ENCODE measurements at regions not wholly inside any gene's neighbourhood (a gene's known extent, or its start where the extent isn't known, plus 50 kb on each side); places are given as distances from the start of the nearest gene placed in this dataset.

- no peak for TF ChIP-seq ZNF462 (CRISPR knock-in tag; IDR thresholded peaks at IDR 0.05)
- no peak for TF ChIP-seq NANOG (IDR thresholded peaks at IDR 0.05; ENCODE audit: borderline replicate concordance)
- no peak for TF ChIP-seq JUNB (IDR thresholded peaks at IDR 0.05; ENCODE audit: unreplicated experiment)
- TF ChIP-seq ZNF114 (CRISPR knock-in tag; IDR thresholded peaks at IDR 0.05) = no peak
- no peak for TF ChIP-seq EZH2phosphoT487 (IDR thresholded peaks at IDR 0.05; ENCODE audit: unreplicated experiment)
- TF ChIP-seq STAT1 (IDR thresholded peaks at IDR 0.05; ENCODE audit: unreplicated experiment) = no peak
Observed at GRCh38 chr10:130630135-130630534, 493.9 kb downstream of the GLRX3 start (continued).

GRCh38 chr10:130631142-130632096, 495.2 kb downstream of the GLRX3 start:
- H3K27ac ChIP-seq (ENCODE audit: low read depth) = no peak overlapping the region
- Mint-ChIP-seq H3K4me3 (no peak overlapping the region), H3K27me3 (ENCODE audit: insufficient read depth, low read depth, poor library complexity) (peaks cover 5% of the 10 kb centered on the region), H3K36me3 (ENCODE audit: low read depth) (peaks cover 21% of the 10 kb centered on the region; the same call in 2 of the 3 replicates), H3K9me3 (peaks cover 99% of the 10 kb centered on the region), H3K4me1 (no peaks in the 10 kb centered on the region; the same call in 2 of the 3 replicates), H3K27ac (no peak overlapping the region)
- H2AFZ ChIP-seq = no peak overlapping the region
- H4K20me1 ChIP-seq (replicated peaks; ENCODE audit: insufficient read depth) = no peaks in the 10 kb centered on the region
- ATAC-seq = no peak
- H3K4me2 ChIP-seq = no peak overlapping the region
- no peaks in the 10 kb centered on the region for H3K4me1 ChIP-seq (ENCODE audit: insufficient read depth)
- H3K36me3 ChIP-seq (ENCODE audit: insufficient read depth) = no peaks in the 10 kb centered on the region
- no peak for DNase-seq (ENCODE audit: low spot score)
- no peak overlapping the region for H3K4me3 ChIP-seq
- H3F3A ChIP-seq (replicated peaks; ENCODE audit: low read depth) = no peaks in the 10 kb centered on the region
- no peaks in the 10 kb centered on the region for H3K9me2 ChIP-seq (ENCODE audit: insufficient read depth)
- H3K27me3 ChIP-seq (ENCODE audit: insufficient read depth) = no peaks in the 10 kb centered on the region
- no peaks in the 10 kb centered on the region for H3K79me2 ChIP-seq (replicated peaks; ENCODE audit: insufficient read depth)
- TF ChIP-seq REST (IDR thresholded peaks at IDR 0.05; ENCODE audit: unreplicated experiment) = no peak
- TF ChIP-seq CTCF (conservative IDR thresholded peaks at IDR 0.05; ENCODE audit: low read depth in 2 of 2) = no peak
- no peak for TF ChIP-seq STAT1 (IDR thresholded peaks at IDR 0.05; ENCODE audit: unreplicated experiment)
- TF ChIP-seq CREB1 (CRISPR knock-in tag; IDR thresholded peaks at IDR 0.05; ENCODE audit: low read depth) = no peak
- no peak for TF ChIP-seq POLR2AphosphoS5 (IDR thresholded peaks at IDR 0.05; ENCODE audit: low read depth)
- TF ChIP-seq ETS1 (IDR thresholded peaks at IDR 0.05) = no peak
- TF ChIP-seq NANOG (IDR thresholded peaks at IDR 0.05; ENCODE audit: borderline replicate concordance) = no peak

All from GM23338 (cell line).